GM12864 (cell line): ENCODE measurements at regions not wholly inside any gene's neighbourhood (a gene's known extent, or its start where the extent isn't known, plus 50 kb on each side); places are given as distances from the start of the nearest gene placed in this dataset.

Experiments
- DNase-seq: peaks from one replicate; pipeline ENCODE4 v3.0.0-alpha.2; 2011; ENCODE audit warnings: low read depth
- H3K4me3 ChIP-seq: 2 replicates; pipeline ENCODE4 v1.5.1; 2011; ENCODE audit warnings: mild to moderate bottlenecking, low read depth, low read length, control low read depth
- TF ChIP-seq, protein P1 (sequence below): IDR thresholded peaks from 2 replicates; pipeline ENCODE4 v1.5.1; 2011; ENCODE audit warnings: low read depth, mild to moderate bottlenecking, moderate library complexity, low read length, control low read depth, inconsistent platforms; ENCODE audit errors: missing control alignments

DNA sequence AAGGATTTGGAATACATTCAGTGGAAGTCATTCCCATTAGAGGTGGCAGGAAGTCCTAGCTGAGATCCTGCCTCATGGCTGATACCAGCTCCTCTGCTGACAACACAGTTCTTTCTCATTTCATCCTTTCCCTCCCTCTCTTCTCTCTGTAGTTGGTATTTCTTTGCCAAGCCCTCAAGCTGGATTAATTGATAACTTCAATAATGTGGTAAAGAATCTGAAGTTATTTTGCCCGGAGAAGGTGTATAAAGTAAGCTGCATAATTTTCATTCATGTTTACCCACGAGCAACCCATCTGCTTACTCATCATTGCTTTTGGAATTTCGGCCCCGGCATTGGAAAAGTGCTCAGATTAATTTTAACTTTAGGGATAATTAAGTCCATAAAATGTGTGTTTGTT is 85.2 kb upstream of the PLPP4 start:
- H3K4me3 ChIP-seq = no peak overlapping the region
- TF ChIP-seq, protein P1, sequence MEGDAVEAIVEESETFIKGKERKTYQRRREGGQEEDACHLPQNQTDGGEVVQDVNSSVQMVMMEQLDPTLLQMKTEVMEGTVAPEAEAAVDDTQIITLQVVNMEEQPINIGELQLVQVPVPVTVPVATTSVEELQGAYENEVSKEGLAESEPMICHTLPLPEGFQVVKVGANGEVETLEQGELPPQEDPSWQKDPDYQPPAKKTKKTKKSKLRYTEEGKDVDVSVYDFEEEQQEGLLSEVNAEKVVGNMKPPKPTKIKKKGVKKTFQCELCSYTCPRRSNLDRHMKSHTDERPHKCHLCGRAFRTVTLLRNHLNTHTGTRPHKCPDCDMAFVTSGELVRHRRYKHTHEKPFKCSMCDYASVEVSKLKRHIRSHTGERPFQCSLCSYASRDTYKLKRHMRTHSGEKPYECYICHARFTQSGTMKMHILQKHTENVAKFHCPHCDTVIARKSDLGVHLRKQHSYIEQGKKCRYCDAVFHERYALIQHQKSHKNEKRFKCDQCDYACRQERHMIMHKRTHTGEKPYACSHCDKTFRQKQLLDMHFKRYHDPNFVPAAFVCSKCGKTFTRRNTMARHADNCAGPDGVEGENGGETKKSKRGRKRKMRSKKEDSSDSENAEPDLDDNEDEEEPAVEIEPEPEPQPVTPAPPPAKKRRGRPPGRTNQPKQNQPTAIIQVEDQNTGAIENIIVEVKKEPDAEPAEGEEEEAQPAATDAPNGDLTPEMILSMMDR = no peak
- DNase-seq = no peak

DNA sequence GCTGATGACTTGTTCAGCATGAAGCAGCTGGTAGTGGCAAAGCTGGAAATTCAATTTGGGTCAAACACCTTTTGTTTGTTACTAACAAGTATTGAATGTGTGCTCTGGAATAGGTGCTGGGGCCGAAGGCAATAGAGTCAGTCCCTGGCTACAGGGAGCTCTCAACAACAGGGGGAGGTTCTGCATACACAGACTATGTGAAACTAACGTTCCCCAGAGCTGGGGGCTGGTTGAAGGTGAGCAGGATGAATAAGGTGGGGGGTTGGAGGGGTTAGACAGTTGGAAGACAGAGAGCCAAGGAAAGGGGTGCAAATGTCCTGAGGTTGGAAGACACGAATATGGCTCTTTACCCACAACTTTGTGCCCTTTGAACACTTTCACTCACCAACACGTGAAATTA is 84.1 kb upstream of the PLPP4 start:
- no peak for DNase-seq
- no peak overlapping the region for H3K4me3 ChIP-seq
- TF ChIP-seq, protein P1 = no peak

DNA sequence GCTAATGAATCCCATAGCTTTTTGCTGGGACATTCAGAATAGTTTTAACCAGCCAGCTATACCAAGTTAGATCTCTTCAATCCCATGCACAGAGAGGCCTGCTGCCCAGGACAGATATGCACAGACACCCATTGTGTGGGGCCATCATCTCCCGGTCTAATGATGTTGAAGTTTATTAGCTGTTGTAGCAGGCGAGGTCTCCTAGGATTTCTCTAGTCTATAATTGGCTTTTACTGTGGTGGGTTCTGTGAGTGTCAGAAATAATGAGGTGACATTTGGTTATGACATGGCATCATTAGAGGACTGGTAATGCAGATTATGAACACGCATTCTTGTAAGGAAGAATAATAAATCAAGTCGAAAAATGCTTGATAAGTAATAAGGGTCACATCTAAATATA is 81.4 kb upstream of the PLPP4 start:
- DNase-seq = no peak
- TF ChIP-seq, protein P1 = no peak
- no peak overlapping the region for H3K4me3 ChIP-seq

DNA sequence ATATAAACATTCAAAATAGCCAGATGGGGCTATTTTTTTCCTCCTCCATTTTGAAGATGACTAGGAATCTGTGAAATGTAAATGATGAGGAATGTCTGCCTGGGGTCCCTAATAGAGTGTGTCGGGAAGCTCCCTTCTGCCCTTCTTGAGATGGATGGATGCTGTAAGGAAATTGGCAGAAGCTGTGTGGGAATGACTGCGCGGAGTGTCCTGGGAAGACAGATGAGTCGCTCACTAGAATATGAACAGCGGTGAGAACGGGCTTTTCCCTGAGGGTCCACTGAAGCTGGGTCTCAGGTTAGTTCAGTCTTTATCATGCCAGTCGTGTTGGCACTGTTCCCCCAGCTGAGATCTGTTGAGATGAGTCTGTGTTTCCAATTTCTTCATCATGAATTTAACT is 75.1 kb upstream of the PLPP4 start:
- DNase-seq = no peak
- TF ChIP-seq, protein P1 = no peak
- no peak overlapping the region for H3K4me3 ChIP-seq

DNA sequence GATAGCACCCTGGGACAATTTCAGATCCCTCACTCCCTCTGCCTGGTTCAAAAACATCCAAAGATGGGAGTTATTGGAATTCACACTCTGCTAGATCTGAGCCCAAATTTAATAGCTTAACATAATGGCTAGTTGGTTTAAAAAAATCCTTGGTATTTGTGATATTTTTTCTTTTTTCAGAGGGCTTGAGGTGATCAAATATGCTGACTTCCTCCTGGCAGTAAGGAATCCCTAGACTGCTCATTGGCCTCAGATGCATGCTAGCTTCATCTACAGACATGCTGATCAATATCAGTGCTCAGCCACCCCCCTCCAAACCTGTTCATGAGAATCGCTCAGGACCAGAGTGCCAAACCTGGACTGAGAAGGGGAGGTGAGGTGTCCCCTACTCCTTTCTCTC is 74.7 kb upstream of the PLPP4 start:
- H3K4me3 ChIP-seq = no peak overlapping the region
- TF ChIP-seq, protein P1 = no peak
- DNase-seq = no peak

DNA sequence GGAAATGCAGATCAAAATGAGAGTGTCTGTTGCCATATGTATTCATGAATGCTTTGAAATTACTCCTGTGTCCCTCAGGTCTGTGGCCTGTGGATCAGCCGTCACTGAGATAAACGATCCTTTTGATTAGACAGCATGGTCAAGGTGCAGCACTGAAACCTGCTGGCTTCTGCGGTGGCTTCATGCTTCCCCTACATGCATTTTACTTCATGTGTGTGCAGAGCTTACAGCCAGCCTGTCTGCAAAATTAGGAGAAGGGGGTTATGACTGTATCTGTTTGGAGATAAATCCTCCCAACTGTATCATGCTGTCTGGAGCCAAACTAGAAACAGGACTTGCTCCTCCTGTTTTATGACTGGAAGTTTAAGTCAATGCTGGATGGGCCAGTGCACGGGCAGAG is 71.0 kb upstream of the PLPP4 start:
- DNase-seq = no peak

DNA sequence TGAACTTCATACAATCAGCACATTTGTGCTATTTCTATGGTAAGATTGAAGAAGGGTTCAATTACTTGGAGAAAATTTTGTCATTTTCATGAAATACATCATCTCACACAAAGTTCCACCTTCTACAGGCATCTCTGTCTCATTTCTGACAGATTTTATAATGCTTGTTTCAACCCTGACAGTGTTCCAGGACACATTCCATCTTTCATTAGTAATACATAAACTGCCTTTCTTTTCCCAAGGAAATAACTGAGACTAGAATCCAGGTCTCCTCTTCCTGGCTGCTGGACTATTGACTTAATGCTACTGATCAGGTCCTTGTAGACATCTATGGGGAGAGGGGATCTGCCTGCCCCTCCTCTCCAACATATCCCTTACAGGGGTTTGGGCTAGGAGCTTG is 70.1 kb upstream of the PLPP4 start:
- TF ChIP-seq, protein P1 = no peak
- no peak for DNase-seq
- no peak overlapping the region for H3K4me3 ChIP-seq

More for the DNA sequence above, 71.0 kb upstream of the PLPP4 start:
- no peak overlapping the region for H3K4me3 ChIP-seq
- TF ChIP-seq, protein P1 = no peak
